Esophagus muscularis mucosa (tissue), 3 donors: ENCODE measurements at regions not wholly inside any gene's neighbourhood (a gene's known extent, or its start where the extent isn't known, plus 50 kb on each side); places are given as distances from the start of the nearest gene placed in this dataset.

Source experiments
- POLR2A ChIP-seq: fragments of 450-650 bp; IDR thresholded peaks from one replicate; pipeline ENCODE4 v1.6.1; 2017; ENCODE audit warnings: antibody characterized with exemption, moderate library complexity, mild to moderate bottlenecking, low read depth
- TF ChIP-seq, protein P1 (sequence below), 3 experiments: fragments of 200-600 bp in 2 of 3; fragments of 450-650 bp in 1 of 3; sonication (generic) in 2 of 3; IDR thresholded peaks; one replicate each; pipeline ENCODE4 v1.5.1; 2017 to 2019; ENCODE audit warnings: antibody characterized with exemption in 3 of 3, mild to moderate bottlenecking in 2 of 3, moderate library complexity in 1 of 3

DNA sequence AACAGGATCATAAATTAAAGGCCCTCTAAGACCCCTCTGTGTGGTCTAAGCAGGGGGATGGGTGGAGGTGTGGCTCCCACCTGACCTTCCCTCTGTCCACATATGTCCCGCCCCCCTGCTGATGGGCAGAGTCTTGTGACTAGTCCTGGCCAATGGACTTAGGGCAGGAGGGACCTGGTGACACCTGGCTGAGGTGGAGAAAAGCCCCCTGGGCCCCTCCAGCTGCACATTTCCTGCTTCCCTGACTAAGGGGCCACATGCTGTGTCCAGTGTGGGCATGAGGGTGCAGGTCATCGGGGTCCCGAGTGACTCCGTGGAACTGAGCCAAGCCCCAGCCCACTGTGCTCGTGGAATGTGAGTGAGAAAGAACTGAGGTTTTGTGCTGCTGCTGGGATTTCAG lies 254.7 kb downstream of the ADGRD1 start:
- TF ChIP-seq, protein P1, sequence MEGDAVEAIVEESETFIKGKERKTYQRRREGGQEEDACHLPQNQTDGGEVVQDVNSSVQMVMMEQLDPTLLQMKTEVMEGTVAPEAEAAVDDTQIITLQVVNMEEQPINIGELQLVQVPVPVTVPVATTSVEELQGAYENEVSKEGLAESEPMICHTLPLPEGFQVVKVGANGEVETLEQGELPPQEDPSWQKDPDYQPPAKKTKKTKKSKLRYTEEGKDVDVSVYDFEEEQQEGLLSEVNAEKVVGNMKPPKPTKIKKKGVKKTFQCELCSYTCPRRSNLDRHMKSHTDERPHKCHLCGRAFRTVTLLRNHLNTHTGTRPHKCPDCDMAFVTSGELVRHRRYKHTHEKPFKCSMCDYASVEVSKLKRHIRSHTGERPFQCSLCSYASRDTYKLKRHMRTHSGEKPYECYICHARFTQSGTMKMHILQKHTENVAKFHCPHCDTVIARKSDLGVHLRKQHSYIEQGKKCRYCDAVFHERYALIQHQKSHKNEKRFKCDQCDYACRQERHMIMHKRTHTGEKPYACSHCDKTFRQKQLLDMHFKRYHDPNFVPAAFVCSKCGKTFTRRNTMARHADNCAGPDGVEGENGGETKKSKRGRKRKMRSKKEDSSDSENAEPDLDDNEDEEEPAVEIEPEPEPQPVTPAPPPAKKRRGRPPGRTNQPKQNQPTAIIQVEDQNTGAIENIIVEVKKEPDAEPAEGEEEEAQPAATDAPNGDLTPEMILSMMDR (IDR thresholded peaks at IDR 0.05), result no peak
- no peak for TF ChIP-seq POLR2A
